ENCODE measurements at regions not wholly inside any gene's neighbourhood (a gene's known extent, or its start where the extent isn't known, plus 50 kb on each side); places are given as distances from the start of the nearest gene placed in this dataset.

- TF ChIP-seq ZNF274 (IDR thresholded peaks at IDR 0.05; ENCODE audit: low read depth, low read length), result no peak
- no peak for TF ChIP-seq YY1 (IDR thresholded peaks at IDR 0.05; ENCODE audit: insufficient read depth, insufficient read length)
Measured at GRCh38 chr5:102649731-102650130, 105.4 kb upstream of the PAM start.
